HG02981 (cell line): ENCODE measurements at regions not wholly inside any gene's neighbourhood (a gene's known extent, or its start where the extent isn't known, plus 50 kb on each side); places are given as distances from the start of the nearest gene placed in this dataset.
"Not testable (repeated sequence)": the region's sequence is repeated elsewhere in the genome, so short reads cannot be mapped to it uniquely, and the experiment has no call there.

Source experiments
- ATAC-seq: cut with Tn5 transposase; IDR thresholded peaks from one replicate; pipeline ENCODE4 v1.9.1; 2021; ENCODE audit warnings: mild to moderate bottlenecking, moderate library complexity; ENCODE audit not compliant: unreplicated experiment

- peak; percentile 69 for ATAC-seq
Observed at GRCh38 chr21:5065240-5066211, 5455.9 kb upstream of the TPTE start.

DNA sequence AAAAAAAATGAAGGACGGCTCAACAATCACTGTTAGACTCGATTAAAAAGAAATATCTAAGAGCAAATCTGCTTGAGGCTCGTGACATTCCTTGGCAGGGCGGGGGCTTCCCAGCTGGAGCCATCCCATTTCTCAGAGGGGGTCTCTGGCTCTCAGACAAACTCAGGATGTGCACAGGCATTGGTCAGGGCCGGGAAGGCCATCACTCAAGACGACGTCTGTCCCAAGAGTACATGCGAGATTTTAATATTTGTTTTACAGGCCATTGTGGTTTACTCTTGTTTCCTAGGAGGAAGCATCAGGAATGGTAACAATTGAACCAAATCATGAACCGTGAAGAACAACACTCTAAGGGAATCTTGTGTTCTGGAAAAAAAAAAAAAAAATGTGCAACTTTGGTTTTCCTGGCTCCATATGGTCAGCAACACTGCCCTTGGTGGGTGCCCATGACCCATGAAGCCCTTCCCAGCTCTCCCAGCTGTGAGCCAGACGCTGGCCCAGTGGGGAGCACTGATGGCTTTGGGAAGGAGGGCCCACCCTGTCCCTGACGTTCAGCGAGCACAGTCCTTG, 5454.6 kb upstream of the TPTE start:
- ATAC-seq, result not testable (repeated sequence)

DNA sequence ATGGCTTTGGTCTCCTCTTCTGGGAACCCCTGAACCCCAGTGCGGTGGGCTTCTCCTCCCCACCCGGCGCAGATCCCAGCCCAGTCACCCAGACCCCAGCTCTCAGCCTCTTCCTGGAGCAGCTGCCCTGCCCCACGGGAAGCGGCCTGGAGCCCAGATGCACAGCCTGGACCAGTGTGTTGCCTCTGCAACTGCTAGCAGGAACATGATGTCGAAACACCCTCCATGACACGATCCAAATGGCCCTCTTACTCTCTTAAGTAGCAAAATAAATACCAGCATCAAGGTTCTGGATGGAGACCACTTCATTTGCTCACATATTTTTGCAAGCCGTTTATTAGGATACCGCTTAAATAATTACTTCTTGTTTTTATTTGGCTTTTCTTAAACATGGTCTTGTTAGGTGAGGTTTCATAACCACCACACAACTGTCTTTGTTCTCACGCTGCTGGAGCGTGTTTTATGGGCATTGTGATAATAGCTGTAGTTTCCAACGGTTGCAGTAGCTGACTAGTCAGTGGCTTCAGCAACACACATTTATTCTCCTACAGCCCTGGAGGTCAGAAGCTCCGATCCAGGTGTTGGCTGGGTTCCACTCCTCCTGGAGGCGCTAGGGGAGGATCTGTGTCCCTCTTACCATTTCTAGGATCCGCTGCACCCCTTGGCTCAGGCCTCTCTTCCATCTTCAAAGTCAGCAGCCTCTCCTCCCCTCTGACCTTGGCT, 5453.9 kb upstream of the TPTE start:
- not testable (repeated sequence) for ATAC-seq

- not testable (repeated sequence) for ATAC-seq
Observed at GRCh38 chr21:5068649-5069048, 5452.7 kb upstream of the TPTE start.

GRCh38 chr21:5071180-5071579, 5450.2 kb upstream of the TPTE start:
- ATAC-seq, result not testable (repeated sequence)

DNA sequence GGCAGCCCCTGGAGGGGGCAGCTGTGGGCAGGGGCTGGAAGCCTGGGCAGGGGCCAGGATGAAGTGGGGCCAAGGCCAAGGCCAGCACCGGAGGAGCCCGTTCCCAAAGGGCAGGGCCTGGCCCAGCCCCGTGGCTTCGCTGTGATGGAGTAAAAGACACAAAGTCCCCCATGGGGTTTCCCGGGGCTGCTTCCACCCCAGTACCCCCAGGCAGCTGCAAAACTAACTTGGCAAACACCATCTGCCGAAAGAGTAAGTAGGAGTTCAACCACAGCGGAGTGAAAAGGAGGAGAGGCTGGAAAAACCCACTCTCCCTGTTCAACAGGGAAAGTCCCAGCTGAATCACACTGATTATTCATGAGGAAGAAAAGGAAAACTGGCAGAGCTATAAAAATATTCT, 5444.5 kb upstream of the TPTE start:
- ATAC-seq, result not testable (repeated sequence)

GRCh38 chr21:5079361-5079760, 5442.0 kb upstream of the TPTE start:
- not testable (repeated sequence) for ATAC-seq

DNA sequence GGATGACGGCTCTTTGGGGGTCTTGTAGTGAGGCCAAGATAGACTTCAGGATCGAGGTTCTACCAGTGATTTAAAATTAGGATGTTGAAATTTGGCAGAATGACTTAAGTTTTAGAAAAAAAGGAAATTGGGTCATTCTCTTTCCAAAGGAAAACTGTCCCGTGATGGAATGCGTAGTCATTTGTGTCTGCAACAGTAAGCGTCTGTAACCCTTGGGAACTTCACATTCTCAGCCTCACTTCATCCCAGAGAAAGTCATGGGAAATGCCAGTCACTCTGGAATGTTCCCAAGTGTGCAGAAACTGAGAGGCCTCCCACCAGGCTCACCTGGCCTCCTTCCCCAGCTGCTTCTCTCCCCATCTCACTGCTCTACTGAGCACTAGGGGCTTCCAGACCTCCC, 5441.4 kb upstream of the TPTE start:
- not testable (repeated sequence) for ATAC-seq

DNA sequence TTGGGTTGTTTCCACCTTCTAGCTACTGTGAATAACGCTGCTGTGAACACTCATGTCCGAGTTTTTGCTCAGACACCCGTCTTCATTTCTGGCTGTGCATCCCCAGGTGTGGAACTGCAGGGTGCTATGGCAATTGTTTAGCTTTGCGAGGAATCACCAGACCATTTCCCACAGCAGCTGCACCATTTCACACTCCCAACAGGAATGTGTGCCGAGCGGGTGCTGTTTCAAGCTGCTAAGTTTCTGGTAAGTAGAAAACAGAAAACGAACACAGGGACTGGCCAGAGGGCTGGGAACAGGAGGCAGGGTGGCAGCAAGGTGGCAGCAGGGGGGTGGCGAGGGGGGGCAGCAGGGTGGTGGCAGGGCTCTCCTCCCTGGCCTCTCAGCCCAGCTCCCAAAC, 5437.1 kb upstream of the TPTE start:
- ATAC-seq, result not testable (repeated sequence)

DNA sequence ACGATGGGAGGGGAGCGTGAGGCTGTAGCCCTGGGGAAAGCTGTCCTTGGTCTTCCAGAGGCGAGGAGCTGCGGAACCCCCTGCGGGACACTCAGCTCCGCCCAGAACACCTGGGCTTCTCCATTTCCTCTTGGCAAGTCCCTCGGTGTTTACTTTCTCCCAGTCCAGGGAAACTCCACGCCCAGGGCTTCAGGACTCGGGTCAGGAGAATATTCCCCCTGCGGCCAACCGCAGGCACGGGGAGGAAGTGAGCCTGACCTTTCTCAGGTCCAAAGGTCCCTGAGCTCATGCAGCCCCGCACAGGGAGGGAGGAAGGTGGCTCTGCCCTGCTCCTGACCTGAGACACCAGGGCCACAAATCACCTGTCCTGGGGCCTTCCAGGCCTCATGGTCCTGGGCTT, 5435.9 kb upstream of the TPTE start:
- ATAC-seq, result not testable (repeated sequence)

GRCh38 chr21:5086416-5086815, 5435.0 kb upstream of the TPTE start:
- ATAC-seq, result not testable (repeated sequence)

DNA sequence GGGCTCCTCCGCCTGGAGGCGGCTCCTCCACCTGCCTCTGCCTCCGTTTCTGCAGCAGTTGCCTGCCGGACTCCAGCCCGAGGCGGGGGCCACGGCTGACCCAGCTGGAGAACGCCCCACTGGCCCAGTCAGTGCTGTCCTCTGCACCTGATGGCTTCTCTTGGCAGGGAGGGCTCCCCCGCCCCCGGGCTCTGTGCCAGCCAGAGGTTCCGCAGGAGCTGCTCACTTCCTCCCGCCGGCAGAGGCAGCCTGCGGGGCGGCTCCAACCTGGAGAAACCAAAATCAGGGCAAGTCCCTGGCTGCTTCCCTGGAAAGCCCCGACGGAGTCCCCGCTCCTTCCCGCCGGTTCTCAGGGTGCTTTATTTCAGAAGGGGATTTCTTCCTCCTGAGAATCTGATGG, 5432.6 kb upstream of the TPTE start:
- not testable (repeated sequence) for ATAC-seq

- ATAC-seq, result not testable (repeated sequence)
Observed at GRCh38 chr21:5089399-5090089, 5431.8 kb upstream of the TPTE start.

DNA sequence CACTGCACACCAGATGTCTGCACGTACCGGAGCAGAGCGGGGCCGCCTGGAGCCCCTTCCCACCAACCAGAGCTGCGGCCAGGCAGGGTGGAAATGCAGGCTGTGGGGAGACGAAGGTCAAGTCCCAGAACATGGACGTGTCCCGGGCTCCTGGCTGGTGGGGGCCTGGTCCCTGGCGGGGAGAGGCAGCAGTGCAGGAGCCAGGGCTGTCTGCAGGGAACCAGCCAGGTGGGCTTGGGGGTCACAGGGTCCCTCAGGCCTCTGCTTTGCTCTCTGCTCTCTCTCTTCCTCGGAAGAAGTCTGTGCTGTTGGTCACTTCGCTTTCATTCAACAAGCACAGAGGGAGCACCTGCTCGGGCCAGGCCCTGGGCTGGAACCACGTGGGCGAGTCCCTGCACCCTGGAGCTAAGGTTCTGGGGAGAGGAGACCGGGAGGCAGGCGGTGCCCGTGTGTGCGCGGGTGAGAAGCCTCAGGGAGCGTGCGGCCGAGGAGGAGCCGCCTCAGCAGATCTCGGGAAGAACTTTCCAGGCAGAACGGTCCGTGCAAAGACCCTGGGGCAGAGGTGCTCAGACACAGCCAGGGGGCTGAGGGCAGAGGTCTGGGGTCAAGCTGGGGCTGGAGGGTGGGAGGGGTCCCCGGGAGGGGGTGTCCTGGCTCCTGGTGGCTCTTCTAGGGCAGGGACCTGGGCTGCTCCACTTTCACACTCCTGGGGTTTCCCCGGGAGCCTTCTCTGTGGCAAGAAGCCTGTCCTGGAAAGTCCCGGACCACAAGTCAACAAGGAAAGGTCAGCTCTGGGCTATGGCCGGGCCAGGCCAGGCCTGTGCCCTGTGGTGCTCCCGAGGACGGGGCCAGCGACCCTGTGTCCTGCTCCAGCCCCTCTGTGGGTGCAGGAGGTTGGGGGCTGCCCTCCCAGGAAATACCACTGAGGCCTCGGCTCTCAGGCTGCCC, 5431.0 kb upstream of the TPTE start:
- not testable (repeated sequence) for ATAC-seq

- ATAC-seq, result not testable (repeated sequence)
Observed at GRCh38 chr21:5091274-5091673, 5430.1 kb upstream of the TPTE start.

DNA sequence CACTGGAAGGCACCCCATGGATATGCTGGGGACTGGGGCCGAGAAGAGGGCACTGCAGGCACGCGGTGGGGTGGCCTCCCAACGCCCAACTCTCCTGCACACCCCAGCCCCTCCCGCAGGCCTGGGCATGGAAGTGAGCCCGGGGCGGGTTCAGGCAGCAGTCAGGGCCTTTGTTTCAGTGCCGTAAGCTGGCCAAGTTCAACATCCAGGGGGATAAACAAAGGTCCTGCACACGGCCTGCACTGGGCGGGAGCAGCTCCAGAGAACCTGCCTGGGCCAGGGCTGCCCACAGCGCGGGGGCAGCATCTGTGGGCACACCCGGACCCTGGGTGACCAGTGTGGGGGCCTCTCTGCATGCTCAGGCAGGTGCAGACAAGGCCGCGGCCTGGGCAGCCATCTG, 5425.8 kb upstream of the TPTE start:
- ATAC-seq, result not testable (repeated sequence)

DNA sequence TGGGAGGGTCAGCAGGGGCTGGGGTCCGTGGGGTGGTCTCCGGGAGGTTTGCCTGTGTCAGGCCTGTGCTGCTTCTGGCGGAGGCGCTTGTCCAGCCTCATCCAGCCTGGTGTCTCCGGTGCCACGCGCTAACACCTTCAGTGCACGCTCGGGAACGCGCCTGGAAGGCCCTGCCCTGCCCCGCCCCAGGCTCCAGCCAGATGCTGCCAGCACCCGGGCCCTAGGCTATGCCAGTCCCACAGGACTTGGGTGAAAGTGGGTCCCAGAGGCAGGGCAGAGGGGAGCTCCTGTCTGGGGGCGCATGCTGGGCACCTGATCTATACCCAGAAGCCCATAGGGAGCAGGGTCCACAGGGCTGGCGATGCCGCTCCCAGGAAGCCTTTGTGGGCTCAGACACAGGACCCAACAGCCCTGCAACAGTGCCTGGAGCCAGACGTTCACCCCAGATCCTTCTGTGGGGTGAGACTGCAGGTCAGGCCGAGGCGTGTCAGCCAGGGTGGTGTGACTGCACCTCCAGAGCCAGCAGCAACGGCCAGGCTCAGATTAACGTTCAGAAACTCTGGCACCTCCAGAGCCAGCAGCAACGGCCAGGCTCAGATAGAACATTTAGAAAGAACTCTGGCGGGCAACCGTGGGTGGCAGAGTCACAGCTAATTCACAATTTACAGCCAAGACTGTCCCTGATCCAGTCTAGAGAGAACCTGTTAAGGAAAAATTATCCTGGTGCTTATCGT, 5423.2 kb upstream of the TPTE start:
- ATAC-seq, result not testable (repeated sequence)

DNA sequence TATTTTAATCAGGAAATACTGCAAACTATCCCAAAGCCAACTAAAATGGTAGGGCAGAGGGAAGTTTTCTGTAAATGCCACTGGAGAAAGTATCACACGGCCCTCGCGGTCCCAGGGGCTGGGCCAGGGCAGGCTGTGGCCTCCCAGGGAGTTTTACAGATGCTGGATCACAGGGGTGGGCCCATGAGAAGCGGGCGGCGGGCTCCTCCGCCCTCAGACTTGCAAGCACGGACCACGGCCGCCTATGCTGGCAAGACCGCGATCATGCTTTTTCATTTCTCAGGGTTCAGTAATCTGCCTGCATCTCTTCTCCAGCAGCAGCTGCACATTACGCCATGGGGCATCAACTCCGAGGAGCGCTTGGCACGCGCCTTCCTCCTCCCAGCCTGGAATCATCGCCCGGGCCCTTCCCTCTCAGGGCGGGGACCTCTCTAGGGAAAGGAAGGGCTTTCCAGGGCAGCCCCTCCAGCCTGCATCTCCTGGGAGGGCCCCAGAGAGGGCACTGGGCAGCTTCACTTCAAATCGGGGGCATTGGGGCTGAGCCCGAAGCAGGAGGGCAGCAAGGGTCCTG, 5420.7 kb upstream of the TPTE start:
- ATAC-seq, result not testable (repeated sequence)

- peak; percentile 41 for ATAC-seq
Observed at GRCh38 chr21:5101749-5102148, 5419.6 kb upstream of the TPTE start.
